H9 (cell line): ENCODE measurements at regions not wholly inside any gene's neighbourhood (a gene's known extent, or its start where the extent isn't known, plus 50 kb on each side); places are given as distances from the start of the nearest gene placed in this dataset.

Experiments
- DNase-seq: peaks from one replicate; pipeline ENCODE4 v3.0.0-alpha.2; 2017
- H2AFZ ChIP-seq: one replicate; pipeline ENCODE4 v1.6.1; 2013; ENCODE audit warnings: mild to moderate bottlenecking, low read length, control low read depth, moderate library complexity
- H2AK5ac ChIP-seq: 2 replicates; pipeline ENCODE4 v1.6.1; 2013; ENCODE audit warnings: low read length, control low read depth, mixed read lengths; ENCODE audit not compliant: insufficient read length
- H2BK120ac ChIP-seq: one replicate; pipeline ENCODE4 v1.6.1; 2013; ENCODE audit warnings: low read depth, mild to moderate bottlenecking, low read length, control low read depth, inconsistent platforms; ENCODE audit not compliant: poor library complexity, severe bottlenecking
- H2BK12ac ChIP-seq: 2 replicates; pipeline ENCODE4 v1.6.1; 2013; ENCODE audit warnings: low read length, control low read depth, mixed read lengths, low read depth; ENCODE audit not compliant: insufficient read length
- H2BK15ac ChIP-seq: 2 replicates; pipeline ENCODE4 v1.6.1; 2013; ENCODE audit warnings: low read depth, low read length, control low read depth
- H2BK20ac ChIP-seq: one replicate; pipeline ENCODE4 v1.6.1; 2013; ENCODE audit warnings: low read depth, mild to moderate bottlenecking, low read length, control low read depth, inconsistent platforms; ENCODE audit not compliant: poor library complexity, severe bottlenecking
- H2BK5ac ChIP-seq: 2 replicates; pipeline ENCODE4 v1.6.1; 2013; ENCODE audit warnings: low read length, control low read depth, mixed read lengths; ENCODE audit not compliant: insufficient read length
- H3K14ac ChIP-seq: 2 replicates; pipeline ENCODE4 v1.6.1; 2013; ENCODE audit warnings: low read length, control low read depth; ENCODE audit not compliant: insufficient read depth
- H3K18ac ChIP-seq: 2 replicates; pipeline ENCODE4 v1.6.1; 2013; ENCODE audit warnings: low read depth, mild to moderate bottlenecking, mixed read lengths, low read length, control low read depth; ENCODE audit not compliant: insufficient read length
- H3K23ac ChIP-seq: 2 replicates; pipeline ENCODE4 v1.6.1; 2013; ENCODE audit warnings: low read length, control low read depth, mixed read lengths, low read depth; ENCODE audit not compliant: insufficient read length
- H3K23me2 ChIP-seq: 2 replicates; pipeline ENCODE4 v1.6.1; 2013; ENCODE audit warnings: low read depth, mild to moderate bottlenecking, mixed read lengths, low read length, control low read depth; ENCODE audit not compliant: insufficient read length, poor library complexity, severe bottlenecking
- H3K27ac ChIP-seq: 2 replicates; pipeline ENCODE4 v1.5.1; 2013; ENCODE audit warnings: low read length, control low read depth, mixed read lengths, low read depth; ENCODE audit not compliant: insufficient read length
- H3K27me3 ChIP-seq: 2 replicates; pipeline ENCODE4 v1.6.1; 2013; ENCODE audit warnings: low read length, control low read depth, inconsistent platforms; ENCODE audit not compliant: insufficient read depth
- H3K4ac ChIP-seq: 2 replicates; pipeline ENCODE4 v1.6.1; 2013; ENCODE audit warnings: low read depth, mild to moderate bottlenecking, control low read depth, inconsistent platforms, low read length, moderate library complexity
- H3K4me1 ChIP-seq: 2 replicates; pipeline ENCODE4 v1.6.1; 2013; ENCODE audit warnings: low read length, control low read depth, inconsistent platforms; ENCODE audit not compliant: insufficient read depth
- H3K4me2 ChIP-seq: 2 replicates; pipeline ENCODE4 v1.6.1; 2013; ENCODE audit warnings: low read length, control low read depth, mixed read lengths; ENCODE audit not compliant: insufficient read length, insufficient read depth
- H3K56ac ChIP-seq: 2 replicates; pipeline ENCODE4 v1.6.1; 2013; ENCODE audit warnings: low read depth, mild to moderate bottlenecking, mixed read lengths, low read length, control low read depth; ENCODE audit not compliant: insufficient read length
- H3K79me1 ChIP-seq: 2 replicates; pipeline ENCODE4 v1.6.1; 2013; ENCODE audit warnings: low read depth, mild to moderate bottlenecking, moderate library complexity, low read length, control low read depth, inconsistent platforms; ENCODE audit not compliant: insufficient read depth, poor library complexity, severe bottlenecking
- H3K79me2 ChIP-seq: 2 replicates; pipeline ENCODE4 v1.6.1; 2013; ENCODE audit warnings: low read length, control low read depth, inconsistent platforms; ENCODE audit not compliant: insufficient read depth
- H3K9ac ChIP-seq: 2 replicates; pipeline ENCODE4 v1.6.1; 2013; ENCODE audit warnings: low read length, control low read depth, mixed read lengths; ENCODE audit not compliant: insufficient read length; ENCODE audit errors: extremely low read depth
- H3K9me3 ChIP-seq: one replicate; pipeline ENCODE4 v1.6.1; 2013; ENCODE audit warnings: low read depth, low read length, inconsistent platforms; ENCODE audit not compliant: control insufficient read depth
- H3T11ph ChIP-seq: one replicate; pipeline ENCODE4 v1.6.1; 2013; ENCODE audit warnings: mild to moderate bottlenecking, low read length, control low read depth, inconsistent platforms
- H4K20me1 ChIP-seq: one replicate; pipeline ENCODE4 v1.6.1; 2013; ENCODE audit not compliant: control insufficient read depth, insufficient read length, insufficient read depth
- H4K5ac ChIP-seq: 2 replicates; pipeline ENCODE4 v1.6.1; 2013; ENCODE audit warnings: low read depth, mild to moderate bottlenecking, mixed read lengths, low read length, control low read depth; ENCODE audit not compliant: insufficient read length
- H4K8ac ChIP-seq: replicated peaks from 2 replicates; pipeline ENCODE4 v1.6.1; 2013; ENCODE audit warnings: low read length, control low read depth, mixed read lengths, low read depth; ENCODE audit not compliant: insufficient read length
- H4K91ac ChIP-seq: 2 replicates; pipeline ENCODE4 v1.6.1; 2013; ENCODE audit warnings: low read depth, mild to moderate bottlenecking, moderate library complexity, mixed read lengths, low read length, control low read depth; ENCODE audit not compliant: insufficient read length
- H3K27ac Mint-ChIP-seq, 3 experiments: 2 replicates in 2 of 3; 3 replicates in 1 of 3; pipeline ENCODE4 v1.8.0; 2020 to 2021; ENCODE audit warnings: mixed read lengths in 3 of 3, mild to moderate bottlenecking in 1 of 3, moderate library complexity in 1 of 3
- H3K27me3 Mint-ChIP-seq: 2 replicates; pipeline ENCODE4 v1.8.0; 2021; ENCODE audit warnings: low read depth, mild to moderate bottlenecking, moderate library complexity, mixed read lengths
- H3K36me3 Mint-ChIP-seq, 3 experiments: 2 replicates in 2 of 3; 3 replicates in 1 of 3; pipeline ENCODE4 v1.8.0; 2020 to 2021; ENCODE audit warnings: low read depth in 3 of 3, mixed read lengths in 3 of 3; ENCODE audit not compliant: insufficient read depth in 1 of 3
- H3K4me1 Mint-ChIP-seq, 2 experiments: 2 replicates each; pipeline ENCODE4 v1.8.0; 2020; ENCODE audit warnings: mixed read lengths in 2 of 2
- H3K4me3 Mint-ChIP-seq, 2 experiments: 2 replicates in 1 of 2; 3 replicates in 1 of 2; pipeline ENCODE4 v1.8.0; 2020 to 2021; ENCODE audit warnings: mild to moderate bottlenecking in 2 of 2, mixed read lengths in 2 of 2, moderate library complexity in 1 of 2
- H3K9me3 Mint-ChIP-seq, 2 experiments: 2 replicates in 1 of 2; 3 replicates in 1 of 2; pipeline ENCODE4 v1.8.0; 2020; ENCODE audit warnings: mild to moderate bottlenecking in 2 of 2, mixed read lengths in 2 of 2, moderate library complexity in 1 of 2
- CTCF ChIP-seq: fragments of 200-600 bp; sonication (generic); conservative IDR thresholded peaks from 3 replicates; pipeline ENCODE4 v1.8.0; 2021; ENCODE audit warnings: antibody characterized with exemption, mild to moderate bottlenecking
- WGBS: extraction: QIAGEN DNeasy Blood & Tissue Kit; methylation state at CpG from one replicate; pipeline ENCODE4 v1.1.7; 2013; ENCODE audit warnings: missing lambda C conversion rate, low lambda C conversion rate, mixed read lengths; ENCODE audit not compliant: insufficient read length; ENCODE audit errors: extremely low coverage; 5-methylcytosine and 5-hydroxymethylcytosine counted together

GRCh38 chr1:90780981-90781380 lies 63.9 kb upstream of the BARHL2 start:
- DNase-seq = no peak
- no peak overlapping the region for H2AK5ac ChIP-seq
- H3K36me3 Mint-ChIP-seq = no peaks in the 10 kb centered on the region
- H3K9ac ChIP-seq = no peak overlapping the region
- no peaks in the 10 kb centered on the region for H3K4me1 ChIP-seq
- no peak overlapping the region for H3K4ac ChIP-seq
- H3T11ph ChIP-seq = no peak overlapping the region
- H4K8ac ChIP-seq = no peak overlapping the region
- WGBS = no CpG with 5 or more reads among the region's 2 CpGs
- no peaks in the 10 kb centered on the region for H3K9me3 ChIP-seq
- H3K27me3 ChIP-seq = no peaks in the 10 kb centered on the region
- no peaks in the 10 kb centered on the region for H4K20me1 ChIP-seq
- peaks cover 15 to 16% of the 10 kb centered on the region in 2 experiments for H3K4me1 Mint-ChIP-seq
- H2BK5ac ChIP-seq = no peak overlapping the region
- no peak overlapping the region for H2BK15ac ChIP-seq
- H3K79me1 ChIP-seq = no peaks in the 10 kb centered on the region
- H4K91ac ChIP-seq = no peak overlapping the region
- no peak overlapping the region for H2BK20ac ChIP-seq
- no peak overlapping the region for H3K56ac ChIP-seq
- no peak overlapping the region for H2BK120ac ChIP-seq
- no peak overlapping the region for H3K18ac ChIP-seq
- TF ChIP-seq CTCF = no peak
- H2AFZ ChIP-seq = no peak overlapping the region
- H3K27ac Mint-ChIP-seq = no peak overlapping the region
- H3K27me3 Mint-ChIP-seq = no peaks in the 10 kb centered on the region; the same call in 1 of the 2 replicates
- no peak overlapping the region for H2BK12ac ChIP-seq
- H3K14ac ChIP-seq = no peak overlapping the region
- H3K4me2 ChIP-seq = no peak overlapping the region
- no peak overlapping the region for H3K23ac ChIP-seq
- no peak overlapping the region for H3K27ac ChIP-seq
- no peaks in the 10 kb centered on the region for H3K79me2 ChIP-seq
- no peaks in the 10 kb centered on the region for H3K23me2 ChIP-seq
- no peaks in the 10 kb centered on the region for H3K9me3 Mint-ChIP-seq
- H3K4me3 Mint-ChIP-seq = no peak overlapping the region
- no peak overlapping the region for H4K5ac ChIP-seq
